ENCODE measurements at regions not wholly inside any gene's neighbourhood (a gene's known extent, or its start where the extent isn't known, plus 50 kb on each side); places are given as distances from the start of the nearest gene placed in this dataset.
A peak's percentile ranks its signal among the peaks of the same experiment; 100 is the strongest.

DNA sequence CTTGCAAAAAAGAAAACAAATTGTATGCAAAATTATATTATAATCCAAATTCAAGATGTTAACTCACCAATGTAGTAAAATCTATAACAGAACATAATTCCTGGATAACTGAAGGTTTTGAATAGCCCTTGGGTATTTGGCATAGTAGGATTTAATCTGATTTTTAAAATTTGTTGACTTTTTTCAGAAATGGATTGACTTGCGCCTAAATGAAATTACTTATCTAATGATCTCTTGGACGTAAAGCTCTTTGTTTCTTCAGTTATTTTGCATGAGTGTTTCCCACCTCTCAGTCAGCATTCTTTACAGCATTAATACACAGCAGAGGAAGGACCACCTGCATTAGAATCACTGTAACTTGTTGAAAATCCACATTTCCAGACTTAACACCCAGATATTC lies 169.6 kb downstream of the SEPTIN7 start:
- no peak for TF ChIP-seq RAD21 (IDR thresholded peaks at IDR 0.05; ENCODE audit: low read length)
- peak in 1 of 2 experiments; percentile 50; a peak in 1 of 4 replicates for TF ChIP-seq EP300 (IDR thresholded peaks at IDR 0.05; ENCODE audit: borderline replicate concordance in 1 of 2, low read depth in 1 of 2, low read length in 1 of 2)
- TF ChIP-seq RCOR1 (IDR thresholded peaks at IDR 0.05; ENCODE audit: low read length): peak; percentile 51; the same call in 1 of the 2 replicates
- peak; percentile 76 for TF ChIP-seq GATA2 (CRISPR knock-in tag; IDR thresholded peaks at IDR 0.05)
- Histone ChIP-seq H3K9me3 (no peaks in the 10 kb centered on the region), H3K9ac (no peak overlapping the region), H4K20me1 (ENCODE audit: insufficient read depth) (no peaks in the 10 kb centered on the region), H3K36me3 (replicated peaks in 1 of 2; ENCODE audit: control insufficient read depth in 1 of 2, insufficient read depth in 2 of 2, low read length in 1 of 2) (no peaks in the 10 kb centered on the region), H3K4me3 (ENCODE audit: low read depth in 2 of 2, low read length in 1 of 2) (no peak overlapping the region), H3F3A (replicated peaks; ENCODE audit: insufficient read depth) (no peaks in the 10 kb centered on the region), H3K27ac (ENCODE audit: low read depth in 2 of 2, low read length in 1 of 2) (no peak overlapping the region), H3K4me1 (ENCODE audit: control insufficient read depth in 1 of 2, insufficient read depth in 2 of 2, low read depth in 1 of 2, low read length in 1 of 2) (peaks cover 0 to 15% of the 10 kb centered on the region in 2 experiments; a peak in 2 of 4 replicates), H3K27me3 (ENCODE audit: insufficient read depth) (no peaks in the 10 kb centered on the region), H2AFZ (ENCODE audit: low read depth) (no peak overlapping the region), H3K79me2 (ENCODE audit: insufficient read depth) (no peaks in the 10 kb centered on the region), H3K4me2 (no peak overlapping the region), H3K9me2 (no peaks in the 10 kb centered on the region)
- ChIA-PET POLR2A (interaction anchor here (0.6 kb wide), 1 partner anchor 170 kb away, joined by 3 read pairs; no protein-coding TSS in a partner anchor), CTCF (interaction anchor here (0.6 to 14.1 kb wide), 5 partner anchors 11 to 270 kb away, joined by 3 to 185 read pairs (median 3); no protein-coding TSS in a partner anchor)
- peak; percentile 42 for DNase-seq
- 80% methylated on average over 2 of the region's 2 CpGs for WGBS (ENCODE audit: low lambda C conversion rate)

GRCh38 chr7:35971133-35971891 lies 170.5 kb downstream of the SEPTIN7 start:
- peak; percentile 36 for DNase-seq
- no peak overlapping the region for H2AFZ ChIP-seq (ENCODE audit: low read depth)
- H3K4me1 ChIP-seq (ENCODE audit: control insufficient read depth in 1 of 2, insufficient read depth in 2 of 2, low read depth in 1 of 2, low read length in 1 of 2): peaks cover 0 to 15% of the 10 kb centered on the region in 2 experiments; a peak in 2 of 4 replicates
- TF ChIP-seq EZH2phosphoT487 (IDR thresholded peaks at IDR 0.05; ENCODE audit: borderline replicate concordance, low read depth): no peak
- no peak for TF ChIP-seq TCF12 (IDR thresholded peaks at IDR 0.05)
- H3K9ac ChIP-seq: no peak overlapping the region
- 88% methylated on average over 44 of the region's 55 CpGs for WGBS (ENCODE audit: low lambda C conversion rate)
- H3K36me3 ChIP-seq (replicated peaks in 1 of 2; ENCODE audit: control insufficient read depth in 1 of 2, insufficient read depth in 2 of 2, low read length in 1 of 2): no peaks in the 10 kb centered on the region
- H3K27me3 ChIP-seq (ENCODE audit: insufficient read depth): no peaks in the 10 kb centered on the region
- ChIA-PET POLR2A (no interaction called here), CTCF (interaction anchor here (0.6 to 14.1 kb wide), 4 partner anchors 13 to 320 kb away, joined by 3 to 185 read pairs (median 6); no protein-coding TSS in a partner anchor)
- H3K9me3 ChIP-seq: no peaks in the 10 kb centered on the region
- no peaks in the 10 kb centered on the region for H4K20me1 ChIP-seq (ENCODE audit: insufficient read depth)
- no peaks in the 10 kb centered on the region for H3K79me2 ChIP-seq (ENCODE audit: insufficient read depth)
- H3K9me2 ChIP-seq: no peaks in the 10 kb centered on the region
- no peak overlapping the region for H3K4me2 ChIP-seq
- H3F3A ChIP-seq (replicated peaks; ENCODE audit: insufficient read depth): no peaks in the 10 kb centered on the region
- no peak overlapping the region for H3K4me3 ChIP-seq (ENCODE audit: low read depth in 2 of 2, low read length in 1 of 2)
- no peak overlapping the region for H3K27ac ChIP-seq (ENCODE audit: low read depth in 2 of 2, low read length in 1 of 2)

- WGBS (ENCODE audit: low lambda C conversion rate): 0% methylated on average over 1 of the region's 1 CpG
- peak; percentile 72 for DNase-seq
- no peak overlapping the region for H3K4me3 ChIP-seq (ENCODE audit: low read depth in 2 of 2, low read length in 1 of 2)
- H3K9me2 ChIP-seq: no peaks in the 10 kb centered on the region
- no peak overlapping the region for H3K27ac ChIP-seq (ENCODE audit: low read depth in 2 of 2, low read length in 1 of 2)
- peaks cover 0 to 5% of the 10 kb centered on the region in 2 experiments; a peak in 1 of 4 replicates for H3K4me1 ChIP-seq (ENCODE audit: control insufficient read depth in 1 of 2, insufficient read depth in 2 of 2, low read depth in 1 of 2, low read length in 1 of 2)
- no peaks in the 10 kb centered on the region for H4K20me1 ChIP-seq (ENCODE audit: insufficient read depth)
- no peaks in the 10 kb centered on the region for H3F3A ChIP-seq (replicated peaks; ENCODE audit: insufficient read depth)
- H3K79me2 ChIP-seq (ENCODE audit: insufficient read depth): no peaks in the 10 kb centered on the region
- ChIA-PET CTCF (interaction anchor here (0.6 to 14.1 kb wide), 53 partner anchors 9 to 938 kb away, joined by 3 to 185 read pairs (median 4); no protein-coding TSS in a partner anchor), POLR2A (no interaction called here)
- no peak overlapping the region for H3K4me2 ChIP-seq
- H2AFZ ChIP-seq (ENCODE audit: low read depth): no peak overlapping the region
- no peak overlapping the region for H3K9ac ChIP-seq
- no peaks in the 10 kb centered on the region for H3K36me3 ChIP-seq (replicated peaks in 1 of 2; ENCODE audit: control insufficient read depth in 1 of 2, insufficient read depth in 2 of 2, low read length in 1 of 2)
- no peaks in the 10 kb centered on the region for H3K9me3 ChIP-seq
- H3K27me3 ChIP-seq (ENCODE audit: insufficient read depth): no peaks in the 10 kb centered on the region
- TF ChIP-seq EZH2phosphoT487 (IDR thresholded peaks at IDR 0.05; ENCODE audit: borderline replicate concordance, low read depth) (no peak), TCF12 (IDR thresholded peaks at IDR 0.05) (no peak), ELF1 (IDR thresholded peaks at IDR 0.05) (no peak), FOXJ3 (CRISPR knock-in tag; IDR thresholded peaks at IDR 0.05) (no peak), TAF1 (IDR thresholded peaks at IDR 0.05; ENCODE audit: borderline replicate concordance, low read depth, low read length) (no peak), POLR2AphosphoS5 (IDR thresholded peaks at IDR 0.05; ENCODE audit: low read depth, low read length) (no peak), CHD2 (IDR thresholded peaks at IDR 0.05; ENCODE audit: low read length, partially characterized antibody) (peak; percentile 31), RAD21 (IDR thresholded peaks at IDR 0.05; ENCODE audit: low read length) (peak; percentile 99), CTCF (IDR thresholded peaks at IDR 0.05) (peak; percentile 96), FOSL2 (IDR thresholded peaks at IDR 0.05; ENCODE audit: borderline replicate concordance, low read depth) (no peak), USF2 (IDR thresholded peaks at IDR 0.05; ENCODE audit: borderline replicate concordance, low read depth, low read length) (no peak), NRF1 (IDR thresholded peaks at IDR 0.05; ENCODE audit: low read depth, low read length) (no peak), JUND (IDR thresholded peaks at IDR 0.05) (no peak), GABPA (IDR thresholded peaks at IDR 0.05; ENCODE audit: low read depth) (no peak), MXI1 (IDR thresholded peaks at IDR 0.05; ENCODE audit: low read depth, low read length) (0 out of 2 replicates have a peak, but pooled peaks have one; percentile 22)
These were observed 175.1 kb downstream of the SEPTIN7 start for GRCh38 chr7:35975851-35976454.

Measured in SK-N-SH (cell line).